ENCODE measurements at regions not wholly inside any gene's neighbourhood (a gene's known extent, or its start where the extent isn't known, plus 50 kb on each side); places are given as distances from the start of the nearest gene placed in this dataset.

GRCh38 chr14:103205541-103205906 is 82.3 kb downstream of the TNFAIP2 start:
- no peak for TF ChIP-seq CTCF (IDR thresholded peaks at IDR 0.05)
- TF ChIP-seq NR2C2 (CRISPR knock-in tag; IDR thresholded peaks at IDR 0.05): no peak
- TF ChIP-seq ETV6 (CRISPR knock-in tag; IDR thresholded peaks at IDR 0.05): no peak
- TF ChIP-seq GRHL2 (CRISPR knock-in tag; IDR thresholded peaks at IDR 0.05; ENCODE audit: insufficient replicate concordance, severe bottlenecking): no peak
- no peak for TF ChIP-seq MAX (CRISPR knock-in tag; IDR thresholded peaks at IDR 0.05)
- TF ChIP-seq ATF1 (CRISPR knock-in tag; IDR thresholded peaks at IDR 0.05): no peak

Data from WTC11 (cell line).